ENCODE measurements at regions not wholly inside any gene's neighbourhood (a gene's known extent, or its start where the extent isn't known, plus 50 kb on each side); places are given as distances from the start of the nearest gene placed in this dataset.

- no peaks in the 10 kb centered on the region for H3K9me3 ChIP-seq
- H3K27ac ChIP-seq, result no peak overlapping the region
- 50 to 84% (median 70%) methylated on average over 1 of the region's 1 CpG for WGBS, 3 donors
- no peaks in the 10 kb centered on the region for H3K27me3 ChIP-seq
- intact Hi-C loops (cut with DNase I), result no loop called here
- TF ChIP-seq, protein P1, sequence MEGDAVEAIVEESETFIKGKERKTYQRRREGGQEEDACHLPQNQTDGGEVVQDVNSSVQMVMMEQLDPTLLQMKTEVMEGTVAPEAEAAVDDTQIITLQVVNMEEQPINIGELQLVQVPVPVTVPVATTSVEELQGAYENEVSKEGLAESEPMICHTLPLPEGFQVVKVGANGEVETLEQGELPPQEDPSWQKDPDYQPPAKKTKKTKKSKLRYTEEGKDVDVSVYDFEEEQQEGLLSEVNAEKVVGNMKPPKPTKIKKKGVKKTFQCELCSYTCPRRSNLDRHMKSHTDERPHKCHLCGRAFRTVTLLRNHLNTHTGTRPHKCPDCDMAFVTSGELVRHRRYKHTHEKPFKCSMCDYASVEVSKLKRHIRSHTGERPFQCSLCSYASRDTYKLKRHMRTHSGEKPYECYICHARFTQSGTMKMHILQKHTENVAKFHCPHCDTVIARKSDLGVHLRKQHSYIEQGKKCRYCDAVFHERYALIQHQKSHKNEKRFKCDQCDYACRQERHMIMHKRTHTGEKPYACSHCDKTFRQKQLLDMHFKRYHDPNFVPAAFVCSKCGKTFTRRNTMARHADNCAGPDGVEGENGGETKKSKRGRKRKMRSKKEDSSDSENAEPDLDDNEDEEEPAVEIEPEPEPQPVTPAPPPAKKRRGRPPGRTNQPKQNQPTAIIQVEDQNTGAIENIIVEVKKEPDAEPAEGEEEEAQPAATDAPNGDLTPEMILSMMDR (IDR thresholded peaks at IDR 0.05), result no peak
- no peak for TF ChIP-seq EP300 (IDR thresholded peaks at IDR 0.05)
- TF ChIP-seq POLR2A (IDR thresholded peaks at IDR 0.05), result no peak
- no peaks in the 10 kb centered on the region for H3K4me1 ChIP-seq (ENCODE audit: insufficient read depth)
- no peaks in the 10 kb centered on the region for H3K36me3 ChIP-seq
- no peak for DNase-seq
- no peak overlapping the region for H3K4me3 ChIP-seq
These were observed 867.8 kb upstream of the CELF2 start for GRCh38 chr10:10149899-10150298.

DNA sequence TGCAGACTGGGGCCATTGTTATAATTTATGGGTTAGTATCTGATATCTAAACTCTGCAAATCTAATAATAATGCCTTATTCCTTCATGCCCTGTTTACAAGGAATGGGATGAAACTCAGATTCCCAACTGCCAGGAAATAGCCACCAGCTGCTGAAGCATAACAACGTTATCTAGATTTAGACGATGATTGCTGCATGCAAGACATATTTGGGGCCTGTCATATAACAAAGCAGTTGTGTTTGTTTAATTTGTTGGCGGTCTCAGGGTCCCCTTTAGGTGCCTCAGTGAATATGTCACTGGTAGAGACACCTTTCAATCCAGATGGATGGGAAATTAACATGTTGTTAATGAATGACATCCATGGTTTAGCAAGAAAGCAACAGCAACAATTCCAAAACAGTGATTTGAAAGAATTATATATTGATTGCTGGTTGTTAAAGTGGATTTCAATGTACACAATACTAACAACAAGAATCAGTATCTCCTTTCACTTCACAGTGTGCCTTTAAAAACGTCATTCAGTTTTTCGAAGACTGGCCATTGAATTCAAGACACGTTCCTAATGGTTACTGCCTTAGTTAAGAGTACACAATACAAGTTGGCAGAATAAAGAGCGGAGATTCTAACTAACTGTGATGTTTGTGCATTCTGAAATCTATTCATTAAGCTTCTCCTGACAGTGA lies 860.6 kb upstream of the CELF2 start:
- no peak overlapping the region for H3K27ac ChIP-seq
- no peaks in the 10 kb centered on the region for H3K4me1 ChIP-seq (ENCODE audit: insufficient read depth)
- no peak for TF ChIP-seq EP300 (IDR thresholded peaks at IDR 0.05)
- TF ChIP-seq POLR2A (IDR thresholded peaks at IDR 0.05), result no peak
- TF ChIP-seq, protein P1 (IDR thresholded peaks at IDR 0.05), result no peak
- no peak overlapping the region for H3K4me3 ChIP-seq
- H3K27me3 ChIP-seq, result no peaks in the 10 kb centered on the region
- intact Hi-C loops (cut with DNase I), result no loop called here
- no peaks in the 10 kb centered on the region for H3K36me3 ChIP-seq
- no peaks in the 10 kb centered on the region for H3K9me3 ChIP-seq
- WGBS, 3 donors, result 79 to 86% (median 82%) methylated on average over 7 of the region's 7 CpGs
- no peak for DNase-seq

DNA sequence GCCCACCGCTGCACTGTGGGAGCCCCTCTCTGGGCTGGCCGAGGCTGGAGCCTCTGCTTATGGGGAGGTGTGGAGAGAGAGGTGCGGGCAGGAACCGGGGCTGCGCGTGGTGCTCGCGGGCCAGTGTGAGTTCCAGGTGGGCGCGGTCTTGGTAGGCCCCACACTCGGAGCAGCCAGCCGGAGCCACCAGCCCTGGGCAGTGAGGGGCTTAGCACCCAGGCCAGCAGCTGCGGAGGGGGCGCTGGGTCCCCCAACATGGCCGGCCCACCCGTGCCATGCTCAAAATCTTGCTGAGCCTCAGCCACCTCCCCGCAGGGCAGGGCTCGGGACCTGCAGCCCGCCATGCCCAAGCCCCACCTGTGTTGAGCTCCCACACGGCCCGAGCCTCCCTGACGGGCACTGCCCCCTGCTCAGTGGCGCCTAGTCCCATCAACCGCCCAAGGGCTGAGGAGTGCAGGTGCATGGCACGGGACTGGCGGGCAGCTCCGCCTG lies 856.8 kb upstream of the CELF2 start:
- peak in 1 of 5 donors; percentile 11 for DNase-seq
- TF ChIP-seq, protein P1 (IDR thresholded peaks at IDR 0.05), result no peak
- TF ChIP-seq EP300 (IDR thresholded peaks at IDR 0.05) (no peak), POLR2A (IDR thresholded peaks at IDR 0.05) (no peak)
- WGBS, 3 donors, result 96 to 98% (median 96%) methylated on average over 24 to 27 of the region's 27 CpGs
- Histone ChIP-seq H3K27me3 (no peaks in the 10 kb centered on the region), H3K4me1 (ENCODE audit: insufficient read depth) (no peaks in the 10 kb centered on the region), H3K27ac (no peak overlapping the region), H3K9me3 (no peaks in the 10 kb centered on the region), H3K4me3 (no peak overlapping the region), H3K36me3 (no peaks in the 10 kb centered on the region)
- intact Hi-C loops (cut with DNase I), result no loop called here

GRCh38 chr10:10164848-10165247 lies 852.8 kb upstream of the CELF2 start:
- intact Hi-C loops (cut with DNase I), result no loop called here
- Histone ChIP-seq H3K27ac (no peak overlapping the region), H3K4me3 (no peak overlapping the region), H3K9me3 (no peaks in the 10 kb centered on the region), H3K4me1 (ENCODE audit: insufficient read depth) (no peaks in the 10 kb centered on the region), H3K27me3 (no peaks in the 10 kb centered on the region), H3K36me3 (no peaks in the 10 kb centered on the region)
- DNase-seq, result no peak
- 72 to 81% (median 79%) methylated on average over 3 of the region's 3 CpGs for WGBS, 3 donors
- TF ChIP-seq POLR2A (IDR thresholded peaks at IDR 0.05) (no peak), EP300 (IDR thresholded peaks at IDR 0.05) (no peak)
- TF ChIP-seq, protein P1 (IDR thresholded peaks at IDR 0.05), result no peak
